IMR-90 (cell line): ENCODE measurements at regions not wholly inside any gene's neighbourhood (a gene's known extent, or its start where the extent isn't known, plus 50 kb on each side); places are given as distances from the start of the nearest gene placed in this dataset.

Experiments used
- ATAC-seq: fragments of 200-7000 bp; cut with Tn5 transposase; 2 replicates; pipeline ENCODE4 v1.9.1; 2020; ENCODE audit warnings: low read depth, mild to moderate bottlenecking, moderate library complexity
- BruUV-seq: library from RNA; stranded (reverse); fragments of 400-500 nt; replicated peaks from 2 replicates; lab custom pipeline; 2021; lab: Mats Ljungman, UMichigan
- CTCF ChIA-PET: fragments of 300-600 bp; formaldehyde crosslinking; extraction: SDS; loops from one replicate; lab custom pipeline; 2021; ENCODE audit warnings: antibody characterized with exemption; lab: Yijun Ruan, JAX
- POLR2A ChIA-PET: fragments of 300-600 bp; sonication (Branson Sonifier 250); formaldehyde crosslinking; loops from one replicate; lab custom pipeline; 2022; ENCODE audit warnings: antibody characterized with exemption; ENCODE audit not compliant: unreplicated experiment; lab: Charles Lee
- DNase-seq: peaks from one replicate; pipeline ENCODE4 v3.0.0; 2013
- H2AFZ ChIP-seq: replicated peaks from 2 replicates; pipeline ENCODE3; 2013; ENCODE audit warnings: low read length, mild to moderate bottlenecking; ENCODE audit not compliant: poor library complexity
- H2AK5ac ChIP-seq: 2 replicates; pipeline ENCODE4 v1.6.1; 2013; ENCODE audit warnings: low read depth, low read length, inconsistent platforms
- H2AK9ac ChIP-seq: replicated peaks from 2 replicates; pipeline ENCODE3; 2013; ENCODE audit warnings: mild to moderate bottlenecking, low read depth, low read length, moderate library complexity; ENCODE audit not compliant: poor library complexity
- H2BK120ac ChIP-seq: 2 replicates; pipeline ENCODE4 v1.6.1; 2013; ENCODE audit warnings: low read depth, low read length, inconsistent platforms
- H2BK15ac ChIP-seq: 3 replicates; pipeline ENCODE4 v1.6.1; 2013; ENCODE audit warnings: low read depth, low read length, inconsistent platforms
- H2BK20ac ChIP-seq: 2 replicates; pipeline ENCODE4 v1.6.1; 2013; ENCODE audit warnings: low read depth, mild to moderate bottlenecking, inconsistent platforms, low read length, moderate library complexity
- H2BK5ac ChIP-seq: 2 replicates; pipeline ENCODE4 v1.6.1; 2013; ENCODE audit warnings: mild to moderate bottlenecking, low read depth, low read length, inconsistent platforms; ENCODE audit not compliant: poor library complexity, severe bottlenecking
- H3K14ac ChIP-seq: replicated peaks from 2 replicates; pipeline ENCODE4 v1.6.1; 2013; ENCODE audit warnings: low read depth, low read length, inconsistent platforms
- H3K18ac ChIP-seq: 2 replicates; pipeline ENCODE4 v1.6.1; 2013; ENCODE audit warnings: low read depth, low read length, control low read depth
- H3K23ac ChIP-seq: 2 replicates; pipeline ENCODE4 v1.6.1; 2013; ENCODE audit warnings: low read depth, low read length, inconsistent platforms
- H3K27ac ChIP-seq: 2 replicates; pipeline ENCODE4 v1.5.1; 2013; ENCODE audit warnings: mild to moderate bottlenecking, control low read depth, low read length; ENCODE audit not compliant: insufficient read depth
- H3K27me3 ChIP-seq: 2 replicates; pipeline ENCODE4 v1.6.1; 2013; ENCODE audit warnings: low read length; ENCODE audit not compliant: control insufficient read depth, insufficient read depth
- H3K36me3 ChIP-seq: 2 replicates; pipeline ENCODE4 v1.6.1; 2013; ENCODE audit warnings: low read length, mixed read lengths; ENCODE audit not compliant: control insufficient read depth, insufficient read depth
- H3K4ac ChIP-seq: 2 replicates; pipeline ENCODE4 v1.6.1; 2013; ENCODE audit warnings: low read depth, low read length, inconsistent platforms
- H3K4me1 ChIP-seq: 2 replicates; pipeline ENCODE4 v1.6.1; 2013; ENCODE audit warnings: low read length, mixed read lengths; ENCODE audit not compliant: control insufficient read depth, insufficient read depth
- H3K4me2 ChIP-seq: 2 replicates; pipeline ENCODE4 v1.6.1; 2013; ENCODE audit warnings: low read depth, mild to moderate bottlenecking, control low read depth, low read length, moderate library complexity
- H3K4me3 ChIP-seq: 2 replicates; pipeline ENCODE4 v1.5.1; 2013; ENCODE audit warnings: low read depth, mild to moderate bottlenecking, control low read depth, low read length, moderate library complexity; ENCODE audit not compliant: insufficient read depth
- H3K56ac ChIP-seq: 2 replicates; pipeline ENCODE4 v1.6.1; 2013; ENCODE audit warnings: low read length, inconsistent platforms; ENCODE audit not compliant: insufficient read depth; ENCODE audit errors: extremely low read depth
- H3K79me1 ChIP-seq, 2 experiments: 2 replicates each; pipeline ENCODE4 v1.6.1; 2013; ENCODE audit warnings: low read length in 2 of 2, inconsistent platforms in 1 of 2, low read depth in 1 of 2
- H3K9ac ChIP-seq: 2 replicates; pipeline ENCODE4 v1.6.1; 2013; ENCODE audit warnings: low read depth, low read length, control low read depth
- H3K9me1 ChIP-seq: 2 replicates; pipeline ENCODE4 v1.6.1; 2013; ENCODE audit warnings: low read length, inconsistent platforms; ENCODE audit not compliant: insufficient read depth
- H3K9me3 ChIP-seq: 2 replicates; pipeline ENCODE4 v1.6.1; 2013; ENCODE audit warnings: low read length; ENCODE audit not compliant: control insufficient read depth, insufficient read depth
- H4K20me1 ChIP-seq: 2 replicates; pipeline ENCODE4 v1.6.1; 2013; ENCODE audit warnings: low read length, inconsistent platforms; ENCODE audit not compliant: insufficient read depth
- H4K5ac ChIP-seq: 2 replicates; pipeline ENCODE4 v1.6.1; 2013; ENCODE audit warnings: mild to moderate bottlenecking, low read depth, low read length, control low read depth
- H4K8ac ChIP-seq, 2 experiments: 2 replicates each; pipeline ENCODE4 v1.6.1; 2013; ENCODE audit warnings: low read depth in 2 of 2, low read length in 2 of 2, control low read depth in 1 of 2, inconsistent platforms in 1 of 2
- H4K91ac ChIP-seq: 2 replicates; pipeline ENCODE4 v1.6.1; 2013; ENCODE audit warnings: low read depth, low read length, inconsistent platforms; ENCODE audit not compliant: insufficient read depth
- MAFK ChIP-seq: IDR thresholded peaks from 2 replicates; pipeline ENCODE4 v1.6.1; 2012; ENCODE audit warnings: low read depth, low read length, improper control_type of control experiment
- NFE2L2 ChIP-seq: fragments of 150-350 bp; IDR thresholded peaks from 2 replicates; pipeline ENCODE4 v1.6.1; 2016; ENCODE audit warnings: low read depth, mild to moderate bottlenecking, low read length
- WGBS, 2 experiments: methylation state at CpG; one replicate each; pipeline versions ENCODE4 v1.1.5 to v1.1.7; 2013; ENCODE audit warnings: missing lambda C conversion rate in 2 of 2; ENCODE audit not compliant: insufficient read length in 1 of 2; ENCODE audit errors: extremely low coverage in 2 of 2; 5-methylcytosine and 5-hydroxymethylcytosine counted together
- dilution Hi-C: fragments of 300-500 bp; cut with HindIII; formaldehyde crosslinking; loops from one replicate; pipeline ENCODE4 v1.14.3; 2018; ENCODE audit warnings: low sequenced_read_pairs; ENCODE audit not compliant: unreplicated experiment
- in situ Hi-C: fragments of 300-500 bp; cut with MboI; formaldehyde crosslinking; loops from 3 replicates; pipeline ENCODE4 v1.14.3; 2019; ENCODE audit warnings: low sequenced_read_pairs, inconsistent platforms, mixed read lengths
- intact Hi-C: fragments of 100-400 bp; cut with micrococcal nuclease; formaldehyde crosslinking; loops from 2 replicates; pipeline ENCODE4 v1.10.0; 2022

- Histone ChIP-seq H3K14ac (no peak overlapping the region), H4K5ac (no peak overlapping the region), H3K9me3 (no peaks in the 10 kb centered on the region), H3K4me1 (no peaks in the 10 kb centered on the region), H3K9ac (no peak overlapping the region), H3K27ac (no peak overlapping the region), H3K18ac (no peak overlapping the region), H2BK120ac (no peak overlapping the region), H3K9me1 (no peaks in the 10 kb centered on the region), H4K8ac (no peak overlapping the region), H4K20me1 (no peaks in the 10 kb centered on the region), H2AK5ac (no peak overlapping the region; the same call in 1 of the 2 replicates), H3K4ac (no peak overlapping the region), H2AK9ac (no peak overlapping the region), H3K27me3 (no peaks in the 10 kb centered on the region), H3K23ac (no peak overlapping the region), H3K4me2 (no peak overlapping the region), H3K79me1 (no peaks in the 10 kb centered on the region), H2AFZ (no peak overlapping the region), H3K56ac (no peak overlapping the region), H3K4me3 (no peak overlapping the region), H2BK20ac (no peak overlapping the region), H2BK5ac (no peak overlapping the region), H4K91ac (no peak overlapping the region), H2BK15ac (no peak overlapping the region), H3K36me3 (no peaks in the 10 kb centered on the region)
- WGBS, 2 experiments = 92% methylated on average over 2 of the region's 5 CpGs; no CpG with 5 or more reads in 1 of the 2 experiments
- TF ChIP-seq MAFK (peak; percentile 95), NFE2L2 (no peak)
- in situ Hi-C loops = no loop called here
- intact Hi-C loops = no loop called here
- dilution Hi-C loops = no loop called here
- ChIA-PET CTCF (no interaction called here), POLR2A (no interaction called here)
- BruUV-seq = no TSS peak
- ATAC-seq = no peak
- no peak for DNase-seq
Measured at GRCh38 chr5:33210978-33211377, 229.8 kb upstream of the TARS1 start.
